ENCODE measurements at regions not wholly inside any gene's neighbourhood (a gene's known extent, or its start where the extent isn't known, plus 50 kb on each side); places are given as distances from the start of the nearest gene placed in this dataset.

DNA sequence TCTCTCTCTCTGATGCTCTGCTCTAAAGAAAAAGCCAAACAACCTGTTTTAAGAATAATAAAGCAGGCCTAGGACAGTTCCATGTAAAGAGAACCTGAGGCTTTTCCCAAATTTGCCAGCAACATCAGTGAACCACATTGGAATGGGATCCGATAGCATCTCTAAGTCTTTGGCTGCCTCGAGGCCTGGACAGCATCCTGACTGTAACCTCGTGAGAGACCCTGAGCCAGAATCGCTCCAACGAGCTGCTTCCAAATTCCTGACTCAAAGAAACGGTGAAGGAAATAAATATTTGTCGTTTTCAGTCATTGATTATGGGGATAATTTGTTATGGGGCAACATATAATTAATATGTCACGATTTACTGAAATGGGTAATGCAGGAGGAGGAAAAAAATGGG lies 1012.8 kb downstream of the ROBO2 start:
- no peaks in the 10 kb centered on the region for H3K9me3 ChIP-seq (ENCODE audit: low read length)
- POLR2A ChIA-PET: no interaction called here
- intact Hi-C loops (cut with micrococcal nuclease; ENCODE audit: unreplicated experiment): no loop called here

DNA sequence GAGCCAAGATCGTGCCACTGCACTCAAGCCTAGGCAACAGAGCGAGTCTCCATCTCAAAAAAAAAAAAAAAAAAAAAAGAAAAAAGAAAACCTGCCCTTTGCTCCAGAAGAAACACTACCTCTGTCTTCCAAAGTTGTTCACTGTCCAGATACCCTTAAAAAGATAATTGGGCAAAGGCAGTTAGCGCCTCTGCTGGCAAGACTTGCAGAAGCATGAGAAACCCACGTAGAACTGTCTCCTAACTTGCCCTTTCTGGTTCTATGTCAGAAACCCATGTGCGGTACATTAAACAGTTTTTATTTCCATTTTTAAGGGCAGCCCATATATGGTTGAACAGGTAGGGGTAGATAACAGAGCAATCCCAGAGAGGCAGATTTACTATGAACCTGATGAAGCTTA lies 1026.4 kb downstream of the ROBO2 start:
- H3K36me3 ChIP-seq (ENCODE audit: insufficient read depth, low read length): no peaks in the 10 kb centered on the region
- TF ChIP-seq, protein P1, sequence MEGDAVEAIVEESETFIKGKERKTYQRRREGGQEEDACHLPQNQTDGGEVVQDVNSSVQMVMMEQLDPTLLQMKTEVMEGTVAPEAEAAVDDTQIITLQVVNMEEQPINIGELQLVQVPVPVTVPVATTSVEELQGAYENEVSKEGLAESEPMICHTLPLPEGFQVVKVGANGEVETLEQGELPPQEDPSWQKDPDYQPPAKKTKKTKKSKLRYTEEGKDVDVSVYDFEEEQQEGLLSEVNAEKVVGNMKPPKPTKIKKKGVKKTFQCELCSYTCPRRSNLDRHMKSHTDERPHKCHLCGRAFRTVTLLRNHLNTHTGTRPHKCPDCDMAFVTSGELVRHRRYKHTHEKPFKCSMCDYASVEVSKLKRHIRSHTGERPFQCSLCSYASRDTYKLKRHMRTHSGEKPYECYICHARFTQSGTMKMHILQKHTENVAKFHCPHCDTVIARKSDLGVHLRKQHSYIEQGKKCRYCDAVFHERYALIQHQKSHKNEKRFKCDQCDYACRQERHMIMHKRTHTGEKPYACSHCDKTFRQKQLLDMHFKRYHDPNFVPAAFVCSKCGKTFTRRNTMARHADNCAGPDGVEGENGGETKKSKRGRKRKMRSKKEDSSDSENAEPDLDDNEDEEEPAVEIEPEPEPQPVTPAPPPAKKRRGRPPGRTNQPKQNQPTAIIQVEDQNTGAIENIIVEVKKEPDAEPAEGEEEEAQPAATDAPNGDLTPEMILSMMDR (conservative IDR thresholded peaks at IDR 0.05; ENCODE audit: low read length): 0 out of 2 replicates have a peak, but pooled peaks have one; percentile 22
- no peak for TF ChIP-seq EZH2phosphoT487 (IDR thresholded peaks at IDR 0.05; ENCODE audit: borderline replicate concordance, low read depth, low read length)
- intact Hi-C loops (cut with micrococcal nuclease; ENCODE audit: unreplicated experiment): no loop called here
- H3K9me3 ChIP-seq (ENCODE audit: low read length): no peaks in the 10 kb centered on the region
- H3K27ac ChIP-seq (ENCODE audit: low read depth, low read length, poor library complexity, severe bottlenecking): no peak overlapping the region
- H2AFZ ChIP-seq (ENCODE audit: low read length): no peak overlapping the region
- no peak overlapping the region for H3K4me3 ChIP-seq (ENCODE audit: low read depth, low read length, poor library complexity, severe bottlenecking)
- no peak for DNase-seq (ENCODE audit: low spot score)
- H4K20me1 ChIP-seq (ENCODE audit: insufficient read depth, low read length): no peaks in the 10 kb centered on the region
- BruUV-seq (replicated peaks): no TSS peak
- no peaks in the 10 kb centered on the region for H3K79me2 ChIP-seq (ENCODE audit: insufficient read depth, low read depth, low read length)
- no peak overlapping the region for H3K4me2 ChIP-seq (ENCODE audit: low read length)
- H3K4me1 ChIP-seq (ENCODE audit: insufficient read depth, low read length, poor library complexity, severe bottlenecking): no peaks in the 10 kb centered on the region
- ChIA-PET CTCF (ENCODE audit: unreplicated experiment) (no interaction called here), POLR2A (no interaction called here)
- H3K9me2 ChIP-seq (ENCODE audit: insufficient read depth, low read length): no peaks in the 10 kb centered on the region

More for the DNA sequence above, 1012.8 kb downstream of the ROBO2 start:
- BruUV-seq (replicated peaks): no TSS peak
- H2AFZ ChIP-seq (ENCODE audit: low read length): no peak overlapping the region
- no peaks in the 10 kb centered on the region for H3K4me1 ChIP-seq (ENCODE audit: insufficient read depth, low read length, poor library complexity, severe bottlenecking)
- TF ChIP-seq, protein P1 (conservative IDR thresholded peaks at IDR 0.05; ENCODE audit: low read length): no peak
- no peak for TF ChIP-seq EZH2phosphoT487 (IDR thresholded peaks at IDR 0.05; ENCODE audit: borderline replicate concordance, low read depth, low read length)
- CTCF ChIA-PET (ENCODE audit: unreplicated experiment): no interaction called here
- H3K79me2 ChIP-seq (ENCODE audit: insufficient read depth, low read depth, low read length): no peaks in the 10 kb centered on the region
- H3K9me2 ChIP-seq (ENCODE audit: insufficient read depth, low read length): no peaks in the 10 kb centered on the region
- H3K4me3 ChIP-seq (ENCODE audit: low read depth, low read length, poor library complexity, severe bottlenecking): no peak overlapping the region
- H3K4me2 ChIP-seq (ENCODE audit: low read length): no peak overlapping the region
- H3K36me3 ChIP-seq (ENCODE audit: insufficient read depth, low read length): no peaks in the 10 kb centered on the region
- H4K20me1 ChIP-seq (ENCODE audit: insufficient read depth, low read length): no peaks in the 10 kb centered on the region
- H3K27ac ChIP-seq (ENCODE audit: low read depth, low read length, poor library complexity, severe bottlenecking): no peak overlapping the region
- no peak for DNase-seq (ENCODE audit: low spot score)

DNA sequence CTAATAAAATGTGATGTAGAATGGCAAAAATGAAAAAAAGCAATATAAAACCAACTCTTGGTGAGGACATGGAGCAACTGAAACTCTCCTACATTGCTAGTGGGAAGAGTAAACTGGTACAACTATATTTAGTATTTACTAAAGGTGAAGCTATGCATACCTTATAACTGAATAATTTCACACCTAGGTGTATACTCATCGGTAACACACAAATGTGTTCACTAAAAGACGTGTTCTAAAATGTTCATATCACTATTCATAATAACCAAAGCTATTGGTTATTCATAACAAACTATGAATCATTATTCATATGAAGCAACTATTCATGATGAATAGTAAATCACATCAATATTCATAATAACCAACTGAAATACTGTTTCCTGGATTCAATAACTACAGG lies 1030.3 kb downstream of the ROBO2 start:
- TF ChIP-seq EZH2phosphoT487 (IDR thresholded peaks at IDR 0.05; ENCODE audit: borderline replicate concordance, low read depth, low read length): no peak
- TF ChIP-seq, protein P1 (conservative IDR thresholded peaks at IDR 0.05; ENCODE audit: low read length): no peak
- DNase-seq (ENCODE audit: low spot score): no peak

More for the DNA sequence above, 1030.3 kb downstream of the ROBO2 start:
- Histone ChIP-seq H3K4me1 (ENCODE audit: insufficient read depth, low read length, poor library complexity, severe bottlenecking) (no peaks in the 10 kb centered on the region), H3K9me2 (ENCODE audit: insufficient read depth, low read length) (no peaks in the 10 kb centered on the region), H3K4me2 (ENCODE audit: low read length) (no peak overlapping the region), H4K20me1 (ENCODE audit: insufficient read depth, low read length) (no peaks in the 10 kb centered on the region), H3K36me3 (ENCODE audit: insufficient read depth, low read length) (no peaks in the 10 kb centered on the region), H3K79me2 (ENCODE audit: insufficient read depth, low read depth, low read length) (no peaks in the 10 kb centered on the region), H3K9me3 (ENCODE audit: low read length) (no peaks in the 10 kb centered on the region), H3K4me3 (ENCODE audit: low read depth, low read length, poor library complexity, severe bottlenecking) (no peak overlapping the region), H3K27ac (ENCODE audit: low read depth, low read length, poor library complexity, severe bottlenecking) (no peak overlapping the region), H2AFZ (ENCODE audit: low read length) (no peak overlapping the region)
- BruUV-seq (replicated peaks): no TSS peak
- intact Hi-C loops (cut with micrococcal nuclease; ENCODE audit: unreplicated experiment): no loop called here
- ChIA-PET CTCF (ENCODE audit: unreplicated experiment) (no interaction called here), POLR2A (no interaction called here)
